Mesenteric fat pad (tissue), 1 donor: ENCODE measurements at regions not wholly inside any gene's neighbourhood (a gene's known extent, or its start where the extent isn't known, plus 50 kb on each side); places are given as distances from the start of the nearest gene placed in this dataset.

Experiments
- DNase-seq: peaks from one replicate; pipeline ENCODE4 v3.0.0-alpha.2; 2020; ENCODE audit warnings: low spot score
- donor health status: DM: yes; HTN: yes; CAD: no.

DNA sequence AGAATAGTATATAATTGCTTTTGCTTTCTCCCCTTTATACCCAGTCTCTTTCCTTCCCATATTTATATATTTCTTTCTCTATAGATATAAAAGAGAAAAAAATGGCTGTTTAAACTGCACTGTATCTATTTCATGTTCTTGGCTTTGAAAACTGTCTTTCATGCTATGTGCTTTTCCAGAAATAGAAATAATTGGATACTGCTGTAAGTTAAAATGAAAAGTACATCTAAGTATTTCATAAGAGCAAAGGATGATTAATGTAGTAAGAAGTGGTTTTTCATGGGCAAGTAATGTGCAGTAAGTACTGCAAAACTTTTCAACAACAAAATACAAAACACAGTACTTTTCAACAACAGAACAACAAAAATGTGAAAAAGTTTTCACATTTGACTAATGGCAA, 237.9 kb downstream of the SNCA start:
- DNase-seq: no peak

DNA sequence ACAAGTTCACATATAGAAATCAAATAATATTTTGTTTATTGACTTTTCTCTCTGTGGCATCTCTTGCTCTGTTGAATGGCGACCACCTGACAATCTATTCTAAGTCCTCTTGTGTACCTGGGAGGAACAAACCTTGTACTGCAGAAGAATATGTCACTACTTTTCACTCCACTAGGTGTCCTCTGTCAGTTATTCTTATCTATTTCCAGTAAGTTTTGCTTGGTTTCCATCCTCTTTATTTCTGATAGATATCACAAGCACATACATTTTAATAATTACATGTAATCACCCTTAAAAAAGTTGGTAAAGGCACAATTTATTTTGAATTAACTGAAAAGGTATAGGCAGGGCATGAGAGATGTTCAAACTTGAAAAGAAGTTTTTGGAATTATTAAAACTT, 238.4 kb downstream of the SNCA start:
- DNase-seq: no peak

DNA sequence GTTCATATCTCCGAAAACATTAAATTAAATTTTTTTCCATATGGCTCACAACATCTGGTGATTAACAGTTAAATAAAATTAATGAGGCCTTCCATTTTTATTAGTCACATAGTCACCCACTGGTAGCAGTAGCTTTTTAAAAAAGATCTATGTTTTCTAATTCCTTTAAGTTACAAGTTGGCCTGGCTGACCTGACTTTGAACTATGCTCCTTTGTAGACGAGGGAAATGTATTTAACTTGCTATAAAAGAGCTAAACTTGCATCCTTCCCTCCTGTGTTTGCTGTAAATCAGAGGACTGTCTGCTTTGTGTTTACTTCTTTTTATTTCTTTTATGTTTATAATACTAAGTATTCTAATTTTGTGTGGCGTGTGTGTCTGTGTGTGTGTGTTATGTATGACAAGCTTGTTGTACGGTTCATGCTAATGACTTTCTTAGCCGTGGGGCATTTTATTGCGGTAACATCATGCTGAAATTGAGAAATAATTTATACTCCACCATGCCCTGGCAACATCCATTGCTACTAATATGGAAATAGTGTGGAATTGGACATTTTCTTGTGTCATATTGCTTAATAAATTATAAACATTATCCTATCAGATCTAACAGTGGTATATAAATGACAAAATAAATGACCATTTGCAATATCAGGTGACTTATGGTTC, 241.7 kb downstream of the SNCA start:
- DNase-seq: no peak

DNA sequence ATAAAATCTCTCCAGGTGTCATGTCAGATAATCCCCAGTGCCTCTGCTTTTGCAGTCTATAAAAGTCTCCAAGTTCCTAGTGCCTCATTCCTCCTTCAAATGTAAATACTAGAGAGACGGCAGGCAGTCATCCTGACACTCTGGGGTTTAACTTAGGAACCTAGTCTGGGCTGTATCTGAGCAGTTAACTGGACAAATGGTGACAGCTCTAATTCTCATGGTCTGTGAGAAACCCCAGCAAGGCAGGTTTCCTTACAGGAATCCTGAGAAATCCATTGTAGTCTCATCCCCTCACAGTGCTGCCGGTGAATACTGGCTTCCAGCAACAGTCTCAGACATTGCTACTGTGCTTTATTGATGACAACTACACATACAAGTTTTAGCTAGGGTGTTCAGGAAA, 246.8 kb downstream of the SNCA start:
- DNase-seq: no peak

DNA sequence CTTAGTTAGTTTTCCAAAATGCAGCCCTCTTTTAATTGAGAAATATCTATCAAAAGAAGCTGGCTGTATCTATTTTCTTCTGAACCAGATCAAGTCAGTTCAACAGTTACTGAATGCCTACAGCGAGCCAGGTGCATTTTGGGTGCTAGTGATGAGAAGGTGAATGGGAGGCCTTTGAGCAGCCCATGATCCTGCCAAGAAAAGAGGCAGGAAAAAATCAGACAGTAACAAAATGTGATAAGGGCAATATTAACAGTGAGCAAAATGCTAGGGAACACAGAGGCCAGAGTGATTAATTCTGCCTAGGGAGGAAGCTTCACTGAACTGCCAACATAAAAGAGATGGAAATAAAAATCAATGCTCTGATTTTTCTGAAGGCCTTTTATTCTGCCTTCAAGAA, 248.5 kb downstream of the SNCA start:
- no peak for DNase-seq

DNA sequence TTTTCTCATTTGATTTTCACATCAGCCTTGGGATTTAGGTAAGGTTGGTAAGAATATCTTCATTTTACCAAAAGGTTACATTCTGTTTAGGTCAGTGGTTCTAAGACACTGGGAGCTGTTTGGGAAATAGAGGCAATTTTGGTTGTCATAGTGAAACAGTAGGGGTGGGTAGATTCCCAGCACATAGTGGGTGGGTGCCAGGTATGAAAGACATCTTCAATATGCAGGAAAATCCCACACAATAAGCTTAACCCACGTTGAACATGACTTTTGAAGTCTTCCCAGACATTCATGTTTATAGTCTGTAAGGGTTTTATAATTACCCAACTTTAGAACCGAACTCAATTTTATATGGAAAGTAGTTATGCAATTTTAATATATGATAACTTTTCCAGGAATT, 249.6 kb downstream of the SNCA start:
- no peak for DNase-seq

DNA sequence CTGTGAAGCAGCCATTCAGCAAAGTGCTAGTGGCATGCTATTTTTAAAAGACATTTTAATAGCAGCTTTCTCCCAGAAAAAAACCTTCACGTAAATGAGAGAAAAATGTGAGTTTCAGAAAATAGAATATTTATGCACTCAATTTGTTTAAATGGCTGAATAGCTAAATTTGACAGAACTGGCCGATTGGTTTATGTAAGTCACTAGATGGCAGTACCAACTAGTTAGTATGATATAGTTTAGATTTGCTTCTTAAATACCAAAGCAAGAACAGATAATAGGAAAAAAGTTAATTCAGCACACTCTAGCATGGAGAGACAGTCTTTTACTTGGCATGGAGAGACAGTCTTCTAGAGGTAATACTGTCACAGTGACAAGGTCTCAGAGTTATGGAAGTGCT, 250.1 kb downstream of the SNCA start:
- DNase-seq: no peak

DNA sequence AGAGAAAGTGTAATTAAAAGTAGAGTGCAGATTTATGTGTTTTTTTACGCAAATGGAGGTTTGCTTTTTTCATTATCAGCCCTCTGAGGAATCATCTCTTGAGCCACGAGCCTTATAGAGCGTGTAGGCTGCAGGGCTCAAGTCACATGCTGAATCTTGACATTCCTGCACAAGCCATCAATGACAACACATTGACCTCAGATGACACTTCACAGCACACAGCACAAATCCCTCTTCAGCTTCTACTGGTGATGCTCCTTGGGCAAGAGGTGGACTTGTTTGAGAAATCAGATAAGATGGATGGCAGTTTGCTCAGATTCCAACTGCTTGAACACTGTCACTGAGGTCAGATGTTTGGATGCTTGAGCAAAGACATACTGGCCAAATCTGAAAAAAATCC, 250.6 kb downstream of the SNCA start:
- DNase-seq: no peak

DNA sequence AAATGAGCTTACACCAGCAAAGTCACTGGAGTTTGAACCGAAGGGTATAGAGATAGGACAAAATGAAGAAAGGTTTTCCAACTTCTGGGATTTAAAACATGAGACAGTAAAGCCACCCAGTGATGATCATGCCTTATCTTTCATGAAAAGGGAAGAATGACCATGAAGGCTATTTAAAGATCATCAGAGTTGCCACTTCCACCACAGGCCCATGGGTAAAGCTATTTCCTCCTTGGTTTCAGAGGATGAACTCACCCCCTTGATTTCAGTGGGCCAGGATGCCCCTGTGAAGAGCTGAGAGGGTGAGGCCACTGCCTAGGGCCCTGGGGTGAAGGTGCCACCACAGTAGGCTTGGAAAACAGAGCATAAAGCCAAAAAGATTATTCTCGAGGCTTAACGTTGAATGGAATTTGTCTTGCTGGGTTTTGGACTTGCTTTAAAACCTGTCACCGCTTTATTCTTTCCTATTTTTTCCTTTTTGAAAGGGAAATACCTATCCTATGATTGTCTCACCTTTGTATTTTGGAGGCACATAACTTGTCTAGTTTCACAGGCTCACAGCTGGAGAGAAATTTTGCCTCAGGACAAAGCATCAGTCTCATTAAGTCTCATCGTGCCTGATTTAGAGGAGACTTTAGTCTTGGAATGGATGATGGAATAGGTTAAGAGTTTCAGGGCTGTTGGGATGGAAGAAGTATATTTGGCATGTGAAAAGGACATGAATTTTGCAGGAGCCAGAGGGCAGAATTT, 254.0 kb downstream of the SNCA start:
- no peak for DNase-seq

DNA sequence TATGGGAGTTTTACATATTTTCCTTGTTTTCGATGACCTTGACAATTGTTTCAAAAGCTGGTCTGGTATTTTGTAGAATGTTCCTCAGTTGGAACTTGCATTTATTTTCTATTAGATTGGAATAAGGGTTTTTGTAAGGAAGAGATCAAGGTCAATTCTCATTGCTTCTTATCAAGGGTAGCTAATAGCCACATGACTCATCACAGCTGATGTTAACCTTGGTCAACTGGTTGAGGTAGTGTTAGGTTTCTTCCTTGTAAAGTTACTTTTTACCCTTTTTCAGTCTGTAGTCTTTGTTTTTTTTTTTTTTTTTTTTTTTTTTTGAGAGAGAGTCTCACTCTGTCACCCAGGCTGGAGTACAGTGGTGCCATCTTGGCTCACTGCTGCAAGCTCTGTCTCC, 257.2 kb downstream of the SNCA start:
- DNase-seq: no peak

DNA sequence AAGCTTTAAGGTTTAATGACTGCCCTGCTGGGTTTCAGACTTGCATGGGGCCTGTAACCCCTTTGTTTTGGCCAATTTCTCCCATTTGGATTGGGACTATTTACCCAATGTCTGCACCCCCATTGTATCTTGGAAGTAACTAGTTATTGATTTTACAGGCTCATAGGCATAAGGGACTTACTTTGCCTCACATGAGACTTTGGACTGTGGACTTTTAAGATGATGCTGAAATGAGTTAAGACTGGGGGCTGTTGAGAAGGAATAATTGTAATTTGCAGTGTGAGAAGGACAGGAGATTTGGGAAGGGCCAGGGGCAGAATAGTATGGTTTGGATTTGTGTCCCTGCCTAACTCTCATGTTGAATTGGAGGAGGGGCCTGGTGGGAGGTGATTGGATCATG, 260.7 kb downstream of the SNCA start:
- no peak for DNase-seq

DNA sequence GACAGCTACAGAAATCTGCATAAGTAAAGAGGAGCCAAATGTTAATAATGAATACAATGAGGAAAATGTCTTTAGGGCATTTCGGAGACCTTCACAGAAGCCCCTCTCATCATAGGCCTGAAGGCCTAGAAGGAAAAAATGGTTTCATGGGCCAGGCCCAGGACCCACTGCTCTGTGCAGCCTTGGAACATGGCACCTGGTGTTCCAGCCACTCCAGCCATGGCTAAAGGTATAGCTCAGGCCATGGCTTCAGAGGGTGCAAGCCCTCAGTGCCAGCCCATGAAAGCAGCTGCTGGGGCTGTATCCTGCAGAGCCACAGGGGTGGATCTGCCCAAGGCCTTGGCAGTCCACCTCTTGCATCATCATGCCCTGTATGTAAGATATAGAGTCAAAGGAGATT, 261.1 kb downstream of the SNCA start:
- DNase-seq: no peak

DNA sequence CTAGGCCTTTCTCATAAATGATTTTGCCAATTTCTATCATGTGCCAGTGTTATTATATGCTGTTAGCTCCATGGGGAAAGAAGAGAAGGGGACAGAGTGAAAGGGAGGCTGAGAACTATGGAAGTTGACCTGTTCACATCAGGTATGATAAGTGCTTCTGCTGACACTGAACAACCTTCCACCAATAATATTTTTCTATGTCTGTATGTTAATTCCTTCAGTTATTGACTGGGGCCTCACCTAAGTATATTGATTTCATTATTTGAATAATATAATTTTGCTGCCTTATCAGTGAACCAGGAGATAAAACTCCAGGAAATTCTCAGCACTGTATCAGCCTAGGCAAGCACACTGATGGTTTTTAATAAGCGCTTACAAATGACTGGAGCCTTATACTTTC, 262.8 kb downstream of the SNCA start:
- DNase-seq: no peak

DNA sequence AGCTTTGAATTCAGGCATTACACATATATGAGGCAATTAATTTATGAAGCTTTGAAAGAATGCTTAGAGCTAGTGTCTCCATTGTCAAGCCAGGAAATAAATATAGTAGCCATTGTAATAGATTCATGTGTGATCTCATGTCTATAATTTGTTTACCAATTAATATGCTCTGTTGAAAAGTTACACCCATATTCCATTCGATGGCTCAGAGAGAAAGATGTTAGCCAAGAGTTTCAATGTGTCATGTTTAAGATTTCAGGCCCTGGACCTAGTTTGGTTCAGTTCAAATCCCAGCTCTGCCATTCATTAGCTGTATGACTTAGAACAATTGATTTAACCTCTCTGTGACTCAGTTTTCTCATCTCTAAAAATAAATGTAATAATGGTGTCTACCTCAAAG, 263.3 kb downstream of the SNCA start:
- no peak for DNase-seq

DNA sequence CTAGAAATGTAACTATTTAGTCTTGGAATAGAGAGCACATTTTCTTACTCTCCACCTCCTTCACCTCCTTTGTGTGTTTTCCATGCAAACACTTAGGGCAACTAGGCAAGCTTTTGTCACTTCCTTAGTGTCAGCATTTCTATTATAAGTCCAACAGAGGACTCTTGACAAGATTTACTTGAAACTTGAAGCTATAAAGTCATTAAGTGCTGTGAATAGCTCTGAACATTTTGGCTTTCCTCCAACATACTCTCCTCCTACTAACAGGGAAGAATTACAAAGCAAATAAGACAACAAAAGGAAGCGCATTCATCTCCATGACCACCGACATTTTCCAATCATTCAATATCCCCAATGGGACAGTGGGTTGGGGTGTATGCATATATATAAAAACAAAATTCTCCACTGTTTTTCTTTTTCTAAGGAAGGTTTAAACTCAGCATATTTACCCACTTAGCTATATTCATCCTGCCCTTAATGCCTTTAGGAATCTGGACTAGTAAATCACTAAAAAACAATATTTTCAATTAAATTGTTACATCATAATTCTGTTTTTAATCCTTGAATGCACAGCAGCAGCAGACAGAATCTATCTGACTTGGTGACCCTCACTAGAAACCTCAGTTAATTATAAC, 264.6 kb downstream of the SNCA start:
- DNase-seq: no peak

DNA sequence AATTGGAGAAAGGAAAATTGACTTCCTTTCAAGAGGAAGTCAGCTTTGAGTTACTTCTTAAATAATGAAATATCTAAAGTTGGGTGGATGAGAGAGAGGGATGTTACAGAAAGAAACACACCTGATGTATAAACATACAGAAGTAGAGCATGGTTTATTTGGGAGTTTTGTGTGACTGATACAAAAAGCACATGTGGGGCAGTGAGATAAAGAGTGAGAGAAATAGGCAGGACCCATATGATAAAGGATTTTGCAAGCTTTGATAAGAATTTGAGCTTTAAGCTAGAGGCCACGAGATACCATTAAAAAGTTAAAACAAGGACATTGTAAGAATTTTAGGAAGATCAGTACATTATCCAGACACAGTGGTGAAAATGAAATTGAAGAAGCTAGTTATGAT, 263.3 kb upstream of the GPRIN3 start:
- no peak for DNase-seq

DNA sequence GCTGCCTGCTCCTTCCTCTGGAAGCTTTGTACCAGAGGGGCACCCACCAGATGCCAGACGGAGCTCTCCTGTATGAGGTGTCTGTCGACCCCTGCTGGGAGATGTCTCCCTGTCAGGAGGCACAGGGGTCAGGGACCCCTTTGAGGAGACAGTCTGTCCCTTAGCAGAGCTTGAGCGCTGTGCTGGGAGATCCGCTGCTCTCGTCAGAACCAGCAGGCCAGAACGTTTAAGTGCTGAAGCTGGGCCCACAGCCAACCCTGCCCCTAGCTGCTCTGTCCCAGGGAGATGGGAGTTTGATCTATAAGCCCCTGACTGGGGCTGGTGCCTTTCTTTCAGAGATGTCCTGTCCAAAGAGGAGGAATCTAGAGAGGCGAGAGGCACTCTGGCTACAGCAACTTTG, 260.3 kb upstream of the GPRIN3 start:
- DNase-seq: no peak

DNA sequence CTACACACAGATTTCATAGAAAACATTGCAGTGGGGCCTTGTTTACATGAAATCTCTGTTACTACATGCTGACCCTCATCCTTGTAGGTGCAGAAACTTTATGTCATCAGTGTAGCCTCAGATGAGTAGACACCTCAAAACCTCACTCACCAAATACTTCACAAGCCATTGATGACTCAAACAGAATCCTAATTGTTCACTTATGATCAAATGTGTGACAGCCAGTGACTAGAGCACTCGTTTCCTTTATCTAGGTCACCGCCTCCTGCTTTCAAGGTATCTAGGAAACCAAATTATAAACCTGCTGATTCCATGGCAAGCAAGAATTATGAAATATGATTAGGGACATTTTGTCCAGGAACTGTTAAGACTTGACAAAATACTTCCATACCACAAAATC, 255.8 kb upstream of the GPRIN3 start:
- no peak for DNase-seq

DNA sequence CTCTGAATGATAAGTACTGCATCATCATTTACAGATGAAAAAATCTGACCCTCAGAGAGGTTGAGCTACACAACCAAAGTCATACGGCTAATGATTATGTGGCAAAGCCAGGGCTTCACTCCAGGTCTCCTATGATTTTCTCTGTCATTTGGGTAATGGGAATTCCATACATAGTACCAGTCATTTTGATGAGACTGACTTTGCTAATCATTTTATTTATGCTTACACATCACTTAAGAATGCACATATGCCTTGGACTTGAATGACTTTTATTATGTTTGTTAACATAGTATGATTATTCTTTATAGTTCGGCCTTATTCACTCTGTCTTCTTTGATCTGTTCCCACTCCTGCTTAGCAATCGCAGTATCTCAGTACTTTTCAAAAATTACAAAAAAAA, 255.1 kb upstream of the GPRIN3 start:
- no peak for DNase-seq

DNA sequence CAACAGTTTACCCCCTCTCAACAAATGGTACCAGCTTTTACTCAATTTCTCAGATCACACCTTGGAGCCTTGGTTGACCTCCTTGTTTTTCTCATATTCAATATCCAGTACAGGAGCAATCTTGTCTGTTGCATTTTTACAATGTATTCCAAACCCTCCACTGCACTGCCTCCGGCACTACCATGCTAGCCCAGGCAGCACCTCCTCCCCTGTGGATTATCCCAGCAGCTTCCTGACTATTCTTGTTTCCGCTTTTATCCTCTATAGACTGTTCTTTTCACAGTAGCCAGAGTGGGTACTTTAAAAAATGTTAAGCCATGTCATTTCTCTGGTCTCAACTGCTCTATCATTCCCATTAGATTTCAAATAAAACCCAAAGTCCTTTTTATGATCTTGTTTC, 253.4 kb upstream of the GPRIN3 start:
- no peak for DNase-seq

DNA sequence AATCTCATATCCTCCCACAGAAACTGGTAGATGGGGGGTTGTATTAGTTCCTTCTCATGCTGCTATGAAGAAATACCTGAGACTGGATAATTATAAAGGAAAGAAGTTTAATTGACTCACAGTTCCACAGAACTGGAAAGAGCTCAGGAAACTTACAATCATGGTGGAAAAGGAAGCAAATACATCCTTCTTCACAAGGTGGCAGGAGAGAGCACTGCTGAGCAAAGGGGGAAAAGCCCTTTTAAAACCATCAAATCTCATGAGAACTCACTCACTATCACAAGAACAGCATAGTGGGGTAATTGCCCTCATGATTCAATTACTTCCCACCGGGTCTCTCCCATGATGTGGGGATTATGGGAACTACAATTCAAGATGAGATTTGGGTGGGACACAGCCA, 250.5 kb upstream of the GPRIN3 start:
- no peak for DNase-seq

DNA sequence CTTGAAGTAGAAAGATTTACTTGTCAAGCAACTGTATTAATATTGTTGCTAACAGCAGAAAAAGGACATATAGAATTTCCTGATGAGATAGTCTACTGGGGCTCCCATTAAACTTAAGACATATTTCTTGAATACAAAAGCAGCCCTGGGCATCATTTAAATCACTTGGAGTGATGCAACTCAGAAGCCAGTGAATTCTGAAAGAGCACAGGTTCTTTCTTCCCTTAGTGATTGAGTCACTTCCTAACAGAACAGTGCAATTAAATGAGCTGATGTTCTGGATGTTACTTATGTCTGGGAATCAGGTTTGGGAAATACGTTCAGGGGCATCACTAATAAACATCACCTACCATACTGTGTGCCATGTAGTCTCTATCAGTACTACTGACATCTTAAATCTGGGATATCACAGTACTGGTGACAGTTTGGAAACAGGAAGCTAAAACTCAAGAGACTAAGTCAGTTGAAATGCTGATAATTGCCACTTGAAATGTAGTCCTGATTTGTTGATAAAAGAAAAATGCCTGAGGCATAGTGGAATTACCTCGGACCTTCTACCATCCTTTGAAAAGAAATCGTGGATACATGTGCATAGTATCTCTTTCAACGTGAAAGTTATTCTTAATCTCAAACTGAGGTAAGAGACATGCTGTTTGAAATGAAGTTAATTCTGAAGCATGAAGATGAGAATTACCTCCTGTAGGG, 249.2 kb upstream of the GPRIN3 start:
- DNase-seq: no peak
